PFSK-1 (cell line): ENCODE measurements at regions not wholly inside any gene's neighbourhood (a gene's known extent, or its start where the extent isn't known, plus 50 kb on each side); places are given as distances from the start of the nearest gene placed in this dataset.

Source experiments
- FOXP2 ChIP-seq: optimal IDR thresholded peaks from 2 replicates; pipeline ENCODE3; 2011; ENCODE audit warnings: borderline replicate concordance, control low read depth, inconsistent platforms; ENCODE audit not compliant: insufficient read depth; ENCODE audit errors: extremely low read length, extremely low read depth
- POLR2AphosphoS5 ChIP-seq: IDR thresholded peaks from 2 replicates; pipeline ENCODE4 v1.6.1; 2012; ENCODE audit warnings: low read depth, mild to moderate bottlenecking, control low read depth, low read length, moderate library complexity
- REST ChIP-seq, 2 experiments: IDR thresholded peaks; 2 replicates each; pipeline versions ENCODE4 v1.6.1 to v1.8.0; 2011 to 2012; ENCODE audit warnings: low read depth in 2 of 2, low read length in 2 of 2, control low read depth in 1 of 2, inconsistent platforms in 1 of 2, mild to moderate bottlenecking in 1 of 2, moderate library complexity in 1 of 2; ENCODE audit not compliant: insufficient read depth in 1 of 2
- SIN3A ChIP-seq: IDR thresholded peaks from 2 replicates; pipeline ENCODE4 v1.6.1; 2012; ENCODE audit warnings: mild to moderate bottlenecking, low read length, moderate library complexity, borderline replicate concordance; ENCODE audit not compliant: insufficient read depth
- TAF1 ChIP-seq: IDR thresholded peaks from 2 replicates; pipeline ENCODE4 v1.6.1; 2012; ENCODE audit warnings: low read length, control low read depth, borderline replicate concordance; ENCODE audit not compliant: insufficient read depth

DNA sequence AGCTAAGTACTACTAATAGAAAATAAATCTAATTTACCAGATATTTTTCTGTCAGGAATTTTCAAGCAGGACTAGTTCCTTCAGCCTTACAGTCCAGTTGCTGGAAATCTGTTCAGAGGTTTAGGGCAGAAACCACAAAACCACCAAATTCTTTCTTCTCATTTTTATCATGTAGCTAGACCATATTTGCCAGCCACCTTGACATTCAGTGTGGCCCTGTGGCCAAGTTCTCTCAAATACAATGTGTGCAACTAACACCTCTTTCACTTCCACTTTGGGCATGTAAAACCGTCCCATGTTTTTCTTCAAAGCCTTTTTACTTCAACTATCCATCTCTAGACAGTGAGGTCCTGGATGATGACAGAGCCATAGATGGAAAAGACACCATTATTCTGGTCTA lies 1133.2 kb upstream of the CDH18 start:
- TF ChIP-seq REST (IDR thresholded peaks at IDR 0.05; ENCODE audit: insufficient read depth in 1 of 2, low read depth in 2 of 2, low read length in 2 of 2) (no peak), SIN3A (no peak), TAF1 (no peak), POLR2AphosphoS5 (no peak), FOXP2 (no peak)

GRCh38 chr5:21097661-21098060 lies 1109.7 kb upstream of the CDH18 start:
- TF ChIP-seq POLR2AphosphoS5, result no peak
- no peak for TF ChIP-seq REST (IDR thresholded peaks at IDR 0.05; ENCODE audit: insufficient read depth in 1 of 2, low read depth in 2 of 2, low read length in 2 of 2)
- TF ChIP-seq FOXP2, result no peak
- no peak for TF ChIP-seq SIN3A
- no peak for TF ChIP-seq TAF1

GRCh38 chr5:21094619-21095018 lies 1106.6 kb upstream of the CDH18 start:
- TF ChIP-seq POLR2AphosphoS5 (no peak), REST (IDR thresholded peaks at IDR 0.05; ENCODE audit: insufficient read depth in 1 of 2, low read depth in 2 of 2, low read length in 2 of 2) (no peak), SIN3A (no peak), FOXP2 (no peak), TAF1 (no peak)

DNA sequence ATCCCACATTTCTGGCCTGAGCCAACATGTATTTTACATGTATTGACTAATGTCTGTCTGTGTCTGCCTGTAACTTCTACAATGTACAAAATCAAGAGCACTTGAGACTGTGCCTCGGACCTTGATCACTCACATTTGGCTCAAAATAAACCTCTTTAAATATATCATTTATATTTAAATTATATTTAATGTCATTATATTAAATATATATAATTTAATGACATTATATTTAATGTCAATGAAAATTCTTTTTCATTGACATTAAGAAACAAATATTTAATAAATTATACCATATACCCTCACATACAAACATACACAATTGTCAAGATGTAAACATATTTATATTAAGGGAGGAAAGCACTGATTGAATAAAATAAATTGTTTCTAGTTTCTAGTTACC lies 1099.8 kb upstream of the CDH18 start:
- TF ChIP-seq REST (IDR thresholded peaks at IDR 0.05; ENCODE audit: insufficient read depth in 1 of 2, low read depth in 2 of 2, low read length in 2 of 2) (no peak), SIN3A (no peak), TAF1 (no peak), POLR2AphosphoS5 (no peak), FOXP2 (no peak)

- TF ChIP-seq FOXP2 (no peak), SIN3A (no peak), REST (IDR thresholded peaks at IDR 0.05; ENCODE audit: insufficient read depth in 1 of 2, low read depth in 2 of 2, low read length in 2 of 2) (no peak), TAF1 (no peak), POLR2AphosphoS5 (no peak)
Measured at GRCh38 chr5:21085791-21086190, 1097.8 kb upstream of the CDH18 start.
